IMR-90 (cell line): ENCODE measurements at regions not wholly inside any gene's neighbourhood (a gene's known extent, or its start where the extent isn't known, plus 50 kb on each side); places are given as distances from the start of the nearest gene placed in this dataset.

Experiments
- ATAC-seq: fragments of 200-7000 bp; cut with Tn5 transposase; 2 replicates; pipeline ENCODE4 v1.9.1; 2020; ENCODE audit warnings: low read depth, mild to moderate bottlenecking, moderate library complexity
- BruUV-seq: library from RNA; stranded (reverse); fragments of 400-500 nt; replicated peaks from 2 replicates; lab custom pipeline; 2021; lab: Mats Ljungman, UMichigan
- CTCF ChIA-PET: fragments of 300-600 bp; formaldehyde crosslinking; extraction: SDS; loops from one replicate; lab custom pipeline; 2021; ENCODE audit warnings: antibody characterized with exemption; lab: Yijun Ruan, JAX
- POLR2A ChIA-PET: fragments of 300-600 bp; sonication (Branson Sonifier 250); formaldehyde crosslinking; loops from one replicate; lab custom pipeline; 2022; ENCODE audit warnings: antibody characterized with exemption; ENCODE audit not compliant: unreplicated experiment; lab: Charles Lee
- DNase-seq: peaks from one replicate; pipeline ENCODE4 v3.0.0; 2013
- H2AFZ ChIP-seq: replicated peaks from 2 replicates; pipeline ENCODE3; 2013; ENCODE audit warnings: low read length, mild to moderate bottlenecking; ENCODE audit not compliant: poor library complexity
- H2AK5ac ChIP-seq: 2 replicates; pipeline ENCODE4 v1.6.1; 2013; ENCODE audit warnings: low read depth, low read length, inconsistent platforms
- H2AK9ac ChIP-seq: replicated peaks from 2 replicates; pipeline ENCODE3; 2013; ENCODE audit warnings: mild to moderate bottlenecking, low read depth, low read length, moderate library complexity; ENCODE audit not compliant: poor library complexity
- H2BK120ac ChIP-seq: 2 replicates; pipeline ENCODE4 v1.6.1; 2013; ENCODE audit warnings: low read depth, low read length, inconsistent platforms
- H2BK15ac ChIP-seq: 3 replicates; pipeline ENCODE4 v1.6.1; 2013; ENCODE audit warnings: low read depth, low read length, inconsistent platforms
- H2BK20ac ChIP-seq: 2 replicates; pipeline ENCODE4 v1.6.1; 2013; ENCODE audit warnings: low read depth, mild to moderate bottlenecking, inconsistent platforms, low read length, moderate library complexity
- H2BK5ac ChIP-seq: 2 replicates; pipeline ENCODE4 v1.6.1; 2013; ENCODE audit warnings: mild to moderate bottlenecking, low read depth, low read length, inconsistent platforms; ENCODE audit not compliant: poor library complexity, severe bottlenecking
- H3K14ac ChIP-seq: replicated peaks from 2 replicates; pipeline ENCODE4 v1.6.1; 2013; ENCODE audit warnings: low read depth, low read length, inconsistent platforms
- H3K18ac ChIP-seq: 2 replicates; pipeline ENCODE4 v1.6.1; 2013; ENCODE audit warnings: low read depth, low read length, control low read depth
- H3K23ac ChIP-seq: 2 replicates; pipeline ENCODE4 v1.6.1; 2013; ENCODE audit warnings: low read depth, low read length, inconsistent platforms
- H3K27ac ChIP-seq: 2 replicates; pipeline ENCODE4 v1.5.1; 2013; ENCODE audit warnings: mild to moderate bottlenecking, control low read depth, low read length; ENCODE audit not compliant: insufficient read depth
- H3K27me3 ChIP-seq: 2 replicates; pipeline ENCODE4 v1.6.1; 2013; ENCODE audit warnings: low read length; ENCODE audit not compliant: control insufficient read depth, insufficient read depth
- H3K36me3 ChIP-seq: 2 replicates; pipeline ENCODE4 v1.6.1; 2013; ENCODE audit warnings: low read length, mixed read lengths; ENCODE audit not compliant: control insufficient read depth, insufficient read depth
- H3K4ac ChIP-seq: 2 replicates; pipeline ENCODE4 v1.6.1; 2013; ENCODE audit warnings: low read depth, low read length, inconsistent platforms
- H3K4me1 ChIP-seq: 2 replicates; pipeline ENCODE4 v1.6.1; 2013; ENCODE audit warnings: low read length, mixed read lengths; ENCODE audit not compliant: control insufficient read depth, insufficient read depth
- H3K4me2 ChIP-seq: 2 replicates; pipeline ENCODE4 v1.6.1; 2013; ENCODE audit warnings: low read depth, mild to moderate bottlenecking, control low read depth, low read length, moderate library complexity
- H3K4me3 ChIP-seq: 2 replicates; pipeline ENCODE4 v1.5.1; 2013; ENCODE audit warnings: low read depth, mild to moderate bottlenecking, control low read depth, low read length, moderate library complexity; ENCODE audit not compliant: insufficient read depth
- H3K56ac ChIP-seq: 2 replicates; pipeline ENCODE4 v1.6.1; 2013; ENCODE audit warnings: low read length, inconsistent platforms; ENCODE audit not compliant: insufficient read depth; ENCODE audit errors: extremely low read depth
- H3K79me1 ChIP-seq, 2 experiments: 2 replicates each; pipeline ENCODE4 v1.6.1; 2013; ENCODE audit warnings: low read length in 2 of 2, inconsistent platforms in 1 of 2, low read depth in 1 of 2
- H3K9ac ChIP-seq: 2 replicates; pipeline ENCODE4 v1.6.1; 2013; ENCODE audit warnings: low read depth, low read length, control low read depth
- H3K9me1 ChIP-seq: 2 replicates; pipeline ENCODE4 v1.6.1; 2013; ENCODE audit warnings: low read length, inconsistent platforms; ENCODE audit not compliant: insufficient read depth
- H3K9me3 ChIP-seq: 2 replicates; pipeline ENCODE4 v1.6.1; 2013; ENCODE audit warnings: low read length; ENCODE audit not compliant: control insufficient read depth, insufficient read depth
- H4K20me1 ChIP-seq: 2 replicates; pipeline ENCODE4 v1.6.1; 2013; ENCODE audit warnings: low read length, inconsistent platforms; ENCODE audit not compliant: insufficient read depth
- H4K5ac ChIP-seq: 2 replicates; pipeline ENCODE4 v1.6.1; 2013; ENCODE audit warnings: mild to moderate bottlenecking, low read depth, low read length, control low read depth
- H4K8ac ChIP-seq, 2 experiments: 2 replicates each; pipeline ENCODE4 v1.6.1; 2013; ENCODE audit warnings: low read depth in 2 of 2, low read length in 2 of 2, control low read depth in 1 of 2, inconsistent platforms in 1 of 2
- H4K91ac ChIP-seq: 2 replicates; pipeline ENCODE4 v1.6.1; 2013; ENCODE audit warnings: low read depth, low read length, inconsistent platforms; ENCODE audit not compliant: insufficient read depth
- CEBPB ChIP-seq: IDR thresholded peaks from 2 replicates; pipeline ENCODE4 v1.6.1; 2012; ENCODE audit warnings: low read depth, low read length, improper control_type of control experiment
- CHD1 ChIP-seq: IDR thresholded peaks from 2 replicates; pipeline ENCODE4 v1.6.1; 2012; ENCODE audit warnings: low read depth, low read length, improper control_type of control experiment
- FOS ChIP-seq: fragments of 150-350 bp; IDR thresholded peaks from 2 replicates; pipeline ENCODE4 v1.6.1; 2016; ENCODE audit warnings: low read depth, low read length
- RAD21 ChIP-seq: IDR thresholded peaks from 2 replicates; pipeline ENCODE4 v1.6.1; 2012; ENCODE audit warnings: low read length, improper control_type of control experiment
- WGBS, 2 experiments: methylation state at CpG; one replicate each; pipeline versions ENCODE4 v1.1.5 to v1.1.7; 2013; ENCODE audit warnings: missing lambda C conversion rate in 2 of 2; ENCODE audit not compliant: insufficient read length in 1 of 2; ENCODE audit errors: extremely low coverage in 2 of 2; 5-methylcytosine and 5-hydroxymethylcytosine counted together
- dilution Hi-C: fragments of 300-500 bp; cut with HindIII; formaldehyde crosslinking; loops from one replicate; pipeline ENCODE4 v1.14.3; 2018; ENCODE audit warnings: low sequenced_read_pairs; ENCODE audit not compliant: unreplicated experiment
- in situ Hi-C: fragments of 300-500 bp; cut with MboI; formaldehyde crosslinking; loops from 3 replicates; pipeline ENCODE4 v1.14.3; 2019; ENCODE audit warnings: low sequenced_read_pairs, inconsistent platforms, mixed read lengths
- intact Hi-C: fragments of 100-400 bp; cut with micrococcal nuclease; formaldehyde crosslinking; loops from 2 replicates; pipeline ENCODE4 v1.10.0; 2022

- Histone ChIP-seq H3K4me1 (peaks cover 4% of the 10 kb centered on the region), H2BK20ac (no peak overlapping the region), H3K4ac (no peak overlapping the region), H2AK5ac (no peak overlapping the region), H3K4me2 (no peak overlapping the region), H3K27ac (no peak overlapping the region), H2BK15ac (no peak overlapping the region), H3K56ac (no peak overlapping the region), H3K18ac (no peak overlapping the region), H2BK5ac (no peak overlapping the region), H3K36me3 (no peaks in the 10 kb centered on the region), H3K14ac (no peak overlapping the region), H3K27me3 (no peaks in the 10 kb centered on the region), H4K91ac (no peak overlapping the region), H3K9me3 (peaks cover 10% of the 10 kb centered on the region; the same call in 1 of the 2 replicates), H3K9me1 (0 out of 2 replicates have a peak, but pooled peaks cover 4% of the 10 kb centered on the region), H3K9ac (no peak overlapping the region), H2AFZ (no peak overlapping the region), H2AK9ac (no peak overlapping the region), H4K8ac (no peak overlapping the region), H2BK120ac (no peak overlapping the region), H4K20me1 (no peaks in the 10 kb centered on the region), H4K5ac (no peak overlapping the region), H3K79me1 (no peaks in the 10 kb centered on the region), H3K4me3 (no peak overlapping the region), H3K23ac (no peak overlapping the region)
- intact Hi-C loops (loop anchor here (5.0 kb wide), 2 partner anchors 58 to 398 kb away; partner anchors contain the start of gene MAP3K1), dilution Hi-C loops (no loop called here), in situ Hi-C loops (no loop called here)
- no CpG with 5 or more reads among the region's 2 CpGs for WGBS, 2 experiments
- DNase-seq (no peak), ATAC-seq (no peak)
- ChIA-PET POLR2A (no interaction called here), CTCF (no interaction called here)
- no peak for TF ChIP-seq CHD1
- no peak for TF ChIP-seq CEBPB
- TF ChIP-seq FOS: no peak
- TF ChIP-seq RAD21: no peak
- BruUV-seq: no TSS peak
Observed at GRCh38 chr5:56419667-56420066, 186.5 kb upstream of the ANKRD55 start.
